A549 (cell line): ENCODE measurements at regions not wholly inside any gene's neighbourhood (a gene's known extent, or its start where the extent isn't known, plus 50 kb on each side); places are given as distances from the start of the nearest gene placed in this dataset.

ENCODE experiments used
- EP300 ChIP-seq, 2 experiments: fragments of >200 bp; sonication (Bioruptor Twin); formaldehyde crosslinking; IDR thresholded peaks; 2 replicates in 1 of 2; 3 replicates in 1 of 2; pipeline ENCODE4 v1.6.1; 2016 to 2017
- HDAC2 ChIP-seq: fragments of 200-600 bp; sonication (generic); IDR thresholded peaks from 2 replicates; pipeline ENCODE4 v1.6.1; 2016
- HEYL ChIP-seq: fragments of 250-450 bp; sonication (Bioruptor Pico); IDR thresholded peaks from 2 replicates; pipeline ENCODE4 v1.8.0; 2021; ENCODE audit warnings: mild to moderate bottlenecking, moderate library complexity
- MYC ChIP-seq: IDR thresholded peaks from 2 replicates; pipeline ENCODE4 v1.6.1; 2012; ENCODE audit warnings: mild to moderate bottlenecking, inconsistent platforms, low read length, improper control_type of control experiment, borderline replicate concordance
- POLR2A ChIP-seq: IDR thresholded peaks from 2 replicates; pipeline ENCODE4 v1.6.1; 2012; ENCODE audit warnings: mild to moderate bottlenecking, low read length
- RAD21 ChIP-seq, 2 experiments: fragments of >200 bp in 1 of 2; sonication (Bioruptor Twin) in 1 of 2; formaldehyde crosslinking in 1 of 2; IDR thresholded peaks in 1 of 2; conservative IDR thresholded peaks in 1 of 2; 2 replicates in 1 of 2; 3 replicates in 1 of 2; pipeline ENCODE4 v1.6.1; 2012 to 2018; ENCODE audit warnings: inconsistent platforms in 1 of 2
- RCOR1 ChIP-seq: fragments of 150-350 bp; IDR thresholded peaks from 2 replicates; pipeline ENCODE4 v1.6.1; 2014; ENCODE audit warnings: antibody characterized with exemption, low read length, low read depth
- SMC3 ChIP-seq: fragments of >200 bp; sonication (Bioruptor Twin); formaldehyde crosslinking; IDR thresholded peaks from 3 replicates; pipeline ENCODE4 v1.6.1; 2018; ENCODE audit warnings: inconsistent platforms
- ZFP36 ChIP-seq: fragments of 450-650 bp; IDR thresholded peaks from 2 replicates; pipeline ENCODE4 v1.6.1; 2014; ENCODE audit warnings: borderline replicate concordance; ENCODE audit not compliant: partially characterized antibody
- TF ChIP-seq, protein P1 (sequence below): fragments of >200 bp; sonication (Bioruptor Twin); formaldehyde crosslinking; IDR thresholded peaks from 3 replicates; pipeline ENCODE4 v1.5.1; 2016
- TF ChIP-seq, protein P2 (sequence below): fragments of 200-600 bp; sonication (generic); IDR thresholded peaks from 2 replicates; pipeline ENCODE4 v1.6.1; 2016; ENCODE audit warnings: antibody characterized with exemption, mild to moderate bottlenecking, moderate library complexity

DNA sequence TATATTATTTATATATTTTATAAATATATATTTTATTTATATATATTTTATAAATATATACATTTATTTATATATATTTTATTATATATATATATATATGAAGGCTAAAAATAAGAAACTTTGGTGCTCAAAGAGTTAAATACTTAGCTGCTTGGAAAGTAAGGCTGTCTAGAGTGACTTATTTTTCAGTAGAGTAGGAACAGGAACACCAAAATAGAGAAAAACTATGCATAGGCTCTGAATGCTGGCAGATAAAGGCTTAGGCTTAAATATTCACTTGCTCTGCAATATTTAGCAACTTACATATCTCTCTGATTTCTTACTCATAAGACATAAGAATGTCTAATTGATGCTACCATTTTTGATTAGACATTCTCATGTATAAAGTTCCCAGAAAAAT lies 991.2 kb downstream of the VRK1 start:
- TF ChIP-seq, protein P1, sequence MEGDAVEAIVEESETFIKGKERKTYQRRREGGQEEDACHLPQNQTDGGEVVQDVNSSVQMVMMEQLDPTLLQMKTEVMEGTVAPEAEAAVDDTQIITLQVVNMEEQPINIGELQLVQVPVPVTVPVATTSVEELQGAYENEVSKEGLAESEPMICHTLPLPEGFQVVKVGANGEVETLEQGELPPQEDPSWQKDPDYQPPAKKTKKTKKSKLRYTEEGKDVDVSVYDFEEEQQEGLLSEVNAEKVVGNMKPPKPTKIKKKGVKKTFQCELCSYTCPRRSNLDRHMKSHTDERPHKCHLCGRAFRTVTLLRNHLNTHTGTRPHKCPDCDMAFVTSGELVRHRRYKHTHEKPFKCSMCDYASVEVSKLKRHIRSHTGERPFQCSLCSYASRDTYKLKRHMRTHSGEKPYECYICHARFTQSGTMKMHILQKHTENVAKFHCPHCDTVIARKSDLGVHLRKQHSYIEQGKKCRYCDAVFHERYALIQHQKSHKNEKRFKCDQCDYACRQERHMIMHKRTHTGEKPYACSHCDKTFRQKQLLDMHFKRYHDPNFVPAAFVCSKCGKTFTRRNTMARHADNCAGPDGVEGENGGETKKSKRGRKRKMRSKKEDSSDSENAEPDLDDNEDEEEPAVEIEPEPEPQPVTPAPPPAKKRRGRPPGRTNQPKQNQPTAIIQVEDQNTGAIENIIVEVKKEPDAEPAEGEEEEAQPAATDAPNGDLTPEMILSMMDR: no peak
- TF ChIP-seq, protein P2, sequence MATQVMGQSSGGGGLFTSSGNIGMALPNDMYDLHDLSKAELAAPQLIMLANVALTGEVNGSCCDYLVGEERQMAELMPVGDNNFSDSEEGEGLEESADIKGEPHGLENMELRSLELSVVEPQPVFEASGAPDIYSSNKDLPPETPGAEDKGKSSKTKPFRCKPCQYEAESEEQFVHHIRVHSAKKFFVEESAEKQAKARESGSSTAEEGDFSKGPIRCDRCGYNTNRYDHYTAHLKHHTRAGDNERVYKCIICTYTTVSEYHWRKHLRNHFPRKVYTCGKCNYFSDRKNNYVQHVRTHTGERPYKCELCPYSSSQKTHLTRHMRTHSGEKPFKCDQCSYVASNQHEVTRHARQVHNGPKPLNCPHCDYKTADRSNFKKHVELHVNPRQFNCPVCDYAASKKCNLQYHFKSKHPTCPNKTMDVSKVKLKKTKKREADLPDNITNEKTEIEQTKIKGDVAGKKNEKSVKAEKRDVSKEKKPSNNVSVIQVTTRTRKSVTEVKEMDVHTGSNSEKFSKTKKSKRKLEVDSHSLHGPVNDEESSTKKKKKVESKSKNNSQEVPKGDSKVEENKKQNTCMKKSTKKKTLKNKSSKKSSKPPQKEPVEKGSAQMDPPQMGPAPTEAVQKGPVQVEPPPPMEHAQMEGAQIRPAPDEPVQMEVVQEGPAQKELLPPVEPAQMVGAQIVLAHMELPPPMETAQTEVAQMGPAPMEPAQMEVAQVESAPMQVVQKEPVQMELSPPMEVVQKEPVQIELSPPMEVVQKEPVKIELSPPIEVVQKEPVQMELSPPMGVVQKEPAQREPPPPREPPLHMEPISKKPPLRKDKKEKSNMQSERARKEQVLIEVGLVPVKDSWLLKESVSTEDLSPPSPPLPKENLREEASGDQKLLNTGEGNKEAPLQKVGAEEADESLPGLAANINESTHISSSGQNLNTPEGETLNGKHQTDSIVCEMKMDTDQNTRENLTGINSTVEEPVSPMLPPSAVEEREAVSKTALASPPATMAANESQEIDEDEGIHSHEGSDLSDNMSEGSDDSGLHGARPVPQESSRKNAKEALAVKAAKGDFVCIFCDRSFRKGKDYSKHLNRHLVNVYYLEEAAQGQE: no peak
- no peak for TF ChIP-seq RCOR1
- TF ChIP-seq RAD21 (conservative IDR thresholded peaks at IDR 0.05 in 1 of 2, IDR thresholded peaks at IDR 0.05 in 1 of 2): no peak
- no peak for TF ChIP-seq HDAC2
- no peak for TF ChIP-seq HEYL (CRISPR knock-in tag)
- TF ChIP-seq EP300 (IDR thresholded peaks at IDR 0.05): no peak
- no peak for TF ChIP-seq POLR2A
- TF ChIP-seq ZFP36: no peak
- no peak for TF ChIP-seq MYC
- no peak for TF ChIP-seq SMC3
